Activated CD8-positive, alpha-beta memory T cell treated with anti-CD3 and anti-CD28 coated beads for 48 hours (primary cell): ENCODE measurements at regions not wholly inside any gene's neighbourhood (a gene's known extent, or its start where the extent isn't known, plus 50 kb on each side); places are given as distances from the start of the nearest gene placed in this dataset.

Source experiments
- DNase-seq, 3 experiments: peaks; one replicate each; pipeline ENCODE4 v3.0.0-alpha.2; 2020; ENCODE audit warnings: low read depth in 2 of 3, low spot score in 2 of 3

GRCh38 chr16:6615636-6616035 lies 717.0 kb upstream of the RBFOX1 start:
- DNase-seq = no peak

GRCh38 chr16:6611535-6611934 lies 721.1 kb upstream of the RBFOX1 start:
- no peak for DNase-seq

DNA sequence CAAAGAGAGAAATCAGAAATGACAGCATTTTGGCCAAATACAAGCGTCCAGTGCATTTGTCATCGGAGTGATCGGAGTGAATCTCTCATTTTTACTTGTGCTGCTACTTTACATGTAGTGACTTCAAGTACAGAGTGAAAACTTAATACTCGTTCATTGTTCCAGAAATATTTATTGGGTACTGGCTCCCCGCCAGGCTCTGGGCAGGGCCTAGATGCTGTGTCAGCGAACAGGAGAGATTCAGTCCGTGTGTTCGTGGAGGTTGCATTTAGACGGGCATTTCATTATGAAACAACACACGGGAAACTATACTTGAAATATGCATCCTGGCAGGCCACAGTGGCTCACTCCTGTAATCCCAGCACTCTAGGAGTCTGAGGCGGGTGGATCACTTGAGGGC lies 727.2 kb upstream of the RBFOX1 start:
- DNase-seq = no peak

GRCh38 chr16:6603780-6604325 lies 728.8 kb upstream of the RBFOX1 start:
- DNase-seq = no peak

DNA sequence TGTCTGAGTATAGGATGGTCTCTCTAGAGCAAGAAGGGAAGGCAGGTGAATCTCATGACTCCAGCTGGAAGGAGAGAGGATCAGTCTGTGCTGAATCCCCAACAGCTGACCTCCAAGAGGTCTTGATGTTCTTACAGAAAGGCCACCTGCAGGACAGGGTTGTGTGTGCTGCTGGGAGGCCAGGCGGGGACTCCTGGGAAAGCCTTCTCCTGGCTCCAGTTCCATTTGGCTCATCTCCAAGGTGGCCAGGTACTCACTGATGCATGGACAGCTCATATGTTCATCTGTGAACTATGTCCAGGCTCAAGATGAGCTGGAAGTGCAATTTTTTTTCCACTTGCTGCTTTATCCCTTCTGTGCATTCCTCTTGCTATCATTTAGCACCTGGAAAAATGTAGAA lies 730.2 kb upstream of the RBFOX1 start:
- DNase-seq = no peak

- DNase-seq = no peak
Measured at GRCh38 chr16:6600167-6600566, 732.5 kb upstream of the RBFOX1 start.

- DNase-seq = no peak
Measured at GRCh38 chr16:6593799-6594198, 738.8 kb upstream of the RBFOX1 start.

GRCh38 chr16:6576606-6577005 lies 756.0 kb upstream of the RBFOX1 start:
- DNase-seq = no peak

DNA sequence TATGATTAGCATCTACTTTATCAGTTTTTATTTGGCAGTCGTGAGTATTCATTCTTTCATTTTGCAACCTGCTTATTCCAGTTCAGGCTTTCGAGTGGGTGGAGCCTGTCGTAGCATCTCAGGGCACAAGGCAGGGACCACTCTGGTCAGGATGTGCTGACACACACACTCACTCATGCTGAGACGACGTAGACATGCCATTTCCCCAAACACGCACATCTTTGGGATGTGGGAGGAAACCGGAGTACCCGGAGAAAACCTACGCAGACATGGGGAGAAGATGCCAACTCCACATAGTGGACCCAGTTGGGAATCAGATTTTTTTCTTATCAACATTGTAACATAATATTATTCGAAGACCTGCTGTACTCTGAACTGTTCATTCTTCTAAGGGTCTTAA lies 756.5 kb upstream of the RBFOX1 start:
- DNase-seq = no peak

DNA sequence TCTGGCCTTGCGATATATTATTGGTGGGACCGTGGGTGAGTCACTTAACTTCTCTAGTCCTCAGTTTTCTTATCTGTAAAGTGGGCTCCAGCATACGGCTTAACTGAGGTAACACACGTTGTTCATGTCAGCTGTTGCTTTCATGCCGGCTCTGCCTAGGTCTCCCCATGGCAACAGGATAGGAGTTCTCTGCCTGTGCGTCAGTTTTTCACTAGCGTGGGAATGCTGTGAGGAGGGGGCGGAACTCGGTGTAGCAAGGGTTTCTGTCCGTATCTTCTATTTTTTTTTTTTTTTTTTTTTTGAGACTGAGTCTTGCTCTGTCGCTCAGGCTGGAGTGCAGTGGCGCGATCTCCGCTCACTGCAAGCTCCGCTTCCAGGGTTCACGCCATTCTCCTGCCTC lies 758.5 kb upstream of the RBFOX1 start:
- no peak for DNase-seq

- DNase-seq = no peak
Measured at GRCh38 chr16:6573577-6573976, 759.1 kb upstream of the RBFOX1 start.

DNA sequence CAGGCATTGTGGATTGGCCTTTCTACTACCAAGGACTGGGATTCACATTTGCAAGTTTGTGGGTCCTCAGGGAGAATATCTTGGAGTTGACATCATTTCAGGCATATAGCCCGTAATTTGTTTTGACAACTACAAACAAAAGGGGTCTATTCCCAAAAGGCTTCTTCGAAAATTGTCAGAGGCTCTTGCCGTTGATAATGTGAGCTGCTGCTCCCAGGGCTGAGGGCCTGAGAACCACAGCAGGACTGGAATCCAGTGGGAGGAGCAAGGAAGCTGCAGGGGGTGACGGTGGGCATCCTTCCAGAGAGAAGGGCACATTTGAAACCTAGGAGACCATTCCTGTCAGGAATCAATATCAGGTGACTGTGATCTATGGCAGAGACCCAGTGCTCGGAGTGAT lies 761.6 kb upstream of the RBFOX1 start:
- DNase-seq = no peak

- DNase-seq = no peak
Measured at GRCh38 chr16:6570530-6570929, 762.1 kb upstream of the RBFOX1 start.

GRCh38 chr16:6562986-6563385 lies 769.7 kb upstream of the RBFOX1 start:
- DNase-seq = no peak

DNA sequence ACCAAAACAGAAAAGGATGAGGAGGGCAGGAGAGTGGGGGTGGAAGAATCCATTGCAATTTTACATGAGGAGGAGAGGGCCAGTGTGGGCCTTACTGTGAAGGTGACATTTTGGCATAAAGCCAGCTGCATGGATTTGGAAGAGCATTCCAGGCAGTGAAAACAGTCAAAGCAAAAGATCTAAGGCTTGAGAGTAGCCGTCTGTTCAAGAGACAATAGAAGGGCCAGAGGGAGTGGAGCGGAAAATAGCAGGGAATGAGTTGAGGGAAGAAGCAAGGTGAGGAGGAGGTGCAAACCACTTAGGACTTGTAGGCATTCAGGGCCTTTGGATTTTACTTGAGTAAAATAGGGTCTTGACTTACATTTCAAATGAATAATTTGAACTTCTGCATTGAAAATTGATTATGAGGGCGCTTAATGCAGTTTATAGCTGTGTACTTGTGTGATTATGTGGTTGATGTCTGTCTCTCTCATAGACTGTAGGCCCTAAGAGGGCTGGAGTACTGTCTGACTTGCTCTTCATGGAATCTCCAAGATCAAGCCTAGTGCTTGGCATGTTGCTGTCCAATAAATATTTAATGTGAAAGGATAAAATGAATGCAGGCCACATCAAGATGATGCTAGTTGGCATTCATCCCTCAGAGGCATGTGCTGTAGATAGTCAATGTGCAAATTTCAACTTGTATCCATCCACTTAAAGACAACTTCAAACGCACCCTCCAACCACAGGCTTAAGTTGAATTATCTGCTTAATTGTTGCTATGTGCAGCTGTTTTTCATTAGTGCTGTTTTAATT lies 772.1 kb upstream of the RBFOX1 start:
- DNase-seq = no peak

GRCh38 chr16:6558661-6559060 lies 774.0 kb upstream of the RBFOX1 start:
- DNase-seq = no peak

DNA sequence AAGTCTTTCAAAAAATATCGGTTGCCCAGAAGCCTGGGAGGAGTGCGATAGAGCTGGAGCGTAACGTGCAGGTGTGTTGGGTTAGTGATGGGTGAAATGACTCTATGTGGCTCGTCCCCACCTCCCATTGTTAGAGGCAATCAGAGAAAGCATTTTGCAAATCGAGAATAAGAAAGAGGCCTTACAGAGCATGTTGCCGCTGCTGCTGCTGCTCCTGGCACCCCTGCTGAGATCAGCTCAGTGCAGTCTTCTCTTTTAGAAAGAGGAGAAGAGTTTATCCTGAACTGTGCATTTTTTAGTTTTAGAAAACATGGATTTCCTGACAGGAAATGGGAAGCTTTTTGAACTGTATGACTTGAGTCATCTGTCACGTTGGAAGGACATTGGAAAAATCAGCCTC lies 774.5 kb upstream of the RBFOX1 start:
- DNase-seq = no peak

DNA sequence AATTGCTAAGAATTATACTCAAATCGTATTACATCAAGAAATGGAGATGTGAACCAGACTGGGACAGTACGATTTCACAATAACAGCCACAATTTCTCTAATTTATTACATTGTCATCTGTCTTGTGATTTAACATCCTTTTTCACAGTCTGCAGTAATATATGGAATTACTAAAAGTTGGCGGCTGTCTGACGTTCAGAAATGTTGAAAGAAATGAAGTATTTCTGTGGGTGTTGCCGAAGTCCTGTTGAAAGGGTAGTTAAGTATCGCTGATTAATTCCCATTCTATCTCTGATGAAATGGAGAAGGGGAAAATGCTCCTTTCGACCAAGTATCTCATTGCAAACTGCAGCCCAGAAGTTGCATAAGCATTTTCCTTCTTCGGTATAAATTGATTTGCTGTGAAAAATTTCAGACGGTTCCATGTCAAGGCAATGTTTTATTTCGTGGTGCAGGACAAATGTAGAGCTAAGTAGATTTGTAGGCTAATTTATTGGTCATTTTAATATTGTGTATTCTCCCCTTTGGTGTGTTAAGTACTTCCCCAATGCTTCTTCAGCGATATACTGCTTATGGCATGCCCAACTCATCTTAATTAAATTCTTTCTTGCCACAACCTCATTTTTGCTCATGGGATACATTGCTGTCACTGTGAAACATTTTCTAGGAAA lies 775.2 kb upstream of the RBFOX1 start:
- no peak for DNase-seq

- DNase-seq = no peak
Measured at GRCh38 chr16:6549415-6549814, 783.2 kb upstream of the RBFOX1 start.

DNA sequence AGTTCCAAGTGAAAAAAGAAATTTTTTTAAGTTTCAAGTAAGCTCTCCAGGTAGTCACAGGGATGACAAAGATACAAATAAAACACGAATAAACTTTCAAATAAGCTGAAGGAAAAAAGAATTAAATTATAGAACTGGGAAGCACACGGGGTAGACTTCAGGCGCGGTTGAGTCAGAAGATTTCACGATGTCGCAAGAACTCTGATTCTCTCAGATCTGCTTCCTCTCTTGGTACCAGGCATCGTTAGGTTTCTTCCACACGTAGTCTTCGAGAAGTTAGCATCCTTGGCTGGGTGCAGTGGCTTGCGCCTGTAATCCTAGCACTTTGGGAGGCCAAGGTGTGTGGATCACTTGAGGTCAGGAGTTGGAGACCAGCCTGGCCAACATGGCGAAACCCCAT lies 784.1 kb upstream of the RBFOX1 start:
- no peak for DNase-seq

DNA sequence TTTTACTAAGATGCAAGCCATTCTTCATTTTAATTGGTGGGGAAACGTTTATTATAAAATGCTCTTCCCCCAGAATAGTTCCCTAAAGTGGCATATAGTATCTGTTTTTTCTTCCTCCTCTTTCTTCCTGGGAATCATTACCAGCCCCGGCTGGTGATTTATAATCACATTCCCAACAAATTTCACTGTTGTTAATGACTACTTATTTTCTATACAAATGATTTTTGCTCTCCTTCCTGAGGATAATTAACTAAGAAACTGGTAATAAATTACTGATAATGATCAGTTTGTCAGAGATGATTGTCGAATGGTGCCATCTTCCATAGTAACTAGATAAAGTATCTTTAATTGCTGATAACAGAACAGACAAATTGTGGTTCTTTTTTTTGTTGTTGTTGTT lies 785.5 kb upstream of the RBFOX1 start:
- no peak for DNase-seq

GRCh38 chr16:6545329-6545728 lies 787.3 kb upstream of the RBFOX1 start:
- DNase-seq = no peak

DNA sequence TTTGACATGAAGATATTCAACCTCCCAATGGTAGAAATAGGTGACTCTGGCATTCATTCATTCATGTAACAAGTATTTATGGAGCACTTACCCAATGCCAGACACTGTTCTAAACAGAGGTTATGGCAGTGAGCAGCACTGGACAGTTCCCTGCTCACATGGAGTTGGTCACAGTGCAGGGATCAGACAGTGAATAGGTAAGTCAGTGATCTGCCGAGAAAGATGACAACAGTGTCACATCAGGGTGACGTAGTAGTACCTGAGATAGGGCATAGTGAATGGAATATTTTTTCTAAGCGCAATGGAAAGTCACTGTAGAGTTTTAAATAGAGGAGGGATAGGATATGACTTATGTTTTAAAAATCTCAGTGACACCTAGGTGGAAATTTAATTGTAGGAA lies 791.4 kb upstream of the RBFOX1 start:
- DNase-seq = no peak
